ENCODE measurements at regions not wholly inside any gene's neighbourhood (a gene's known extent, or its start where the extent isn't known, plus 50 kb on each side); places are given as distances from the start of the nearest gene placed in this dataset.
"Not testable (repeated sequence)": the region's sequence is repeated elsewhere in the genome, so short reads cannot be mapped to it uniquely, and the experiment has no call there.

DNA sequence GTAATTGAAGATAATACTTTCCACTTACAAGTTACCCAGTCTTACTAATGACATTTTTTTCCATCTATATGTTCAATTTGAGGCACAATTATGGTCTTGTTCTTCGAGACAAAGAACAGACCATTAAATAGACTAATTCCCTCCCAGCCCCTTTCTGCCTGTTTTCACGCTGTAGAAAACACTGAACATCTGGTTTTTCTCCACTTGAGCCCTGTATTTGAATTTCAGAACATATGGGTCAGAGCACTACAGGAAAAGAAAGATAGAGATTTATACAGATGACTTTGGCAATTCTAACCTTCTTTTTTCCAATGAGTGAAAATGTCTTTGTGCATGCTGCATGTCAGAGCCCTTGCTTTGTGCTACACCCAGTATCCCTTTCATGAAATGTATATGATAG is 506.9 kb downstream of the LRRC70 start:
- Histone ChIP-seq H3K4me1 (ENCODE audit: insufficient read depth, low read length) (no peaks in the 10 kb centered on the region), H3K36me3 (ENCODE audit: insufficient read depth, low read length) (no peaks in the 10 kb centered on the region), H3K27me3 (ENCODE audit: insufficient read depth, low read length) (no peaks in the 10 kb centered on the region), H3K9me3 (ENCODE audit: control insufficient read depth in 1 of 2, low read length in 2 of 2) (no peaks in the 10 kb centered on the region), H3K27ac (ENCODE audit: low read depth, low read length) (no peak overlapping the region), H3K4me3 (ENCODE audit: low read length in 2 of 2) (no peak overlapping the region)
- Mint-ChIP-seq H3K4me1 (no peaks in the 10 kb centered on the region), H3K27me3 (no peaks in the 10 kb centered on the region), H3K27ac (no peak overlapping the region), H3K36me3 (no peaks in the 10 kb centered on the region), H3K4me3 (no peak overlapping the region), H3K9me3 (peaks cover 0 to 9% (median 2%) of the 10 kb centered on the region in 8 donors)
- POLR2A ChIA-PET (ENCODE audit: partially characterized antibody) = no interaction called here
- CTCF ChIA-PET (ENCODE audit: partially characterized antibody) = no interaction called here
- intact Hi-C loops (cut with micrococcal nuclease) = no loop called here
- no peak for DNase-seq

DNA sequence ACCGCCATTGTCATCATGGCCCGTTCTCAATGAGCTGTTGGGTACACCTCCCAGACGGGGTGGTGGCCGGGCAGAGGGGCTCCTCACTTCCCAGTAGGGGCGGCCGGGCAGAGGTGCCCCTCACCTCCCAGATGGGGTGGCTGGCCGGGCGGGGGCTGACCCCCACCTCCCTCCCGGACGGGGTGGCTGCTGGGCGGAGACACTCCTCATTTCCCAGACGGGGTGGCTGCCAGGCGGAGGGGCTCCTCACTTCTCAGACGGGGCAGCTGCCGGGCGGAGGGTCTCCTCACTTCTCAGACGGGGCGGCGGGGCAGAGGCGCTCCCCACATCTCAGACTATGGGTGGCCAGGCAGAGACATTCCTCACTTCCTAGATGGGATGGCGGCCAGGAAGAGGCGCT is 505.1 kb downstream of the LRRC70 start:
- intact Hi-C loops (cut with micrococcal nuclease); H3K4me3 Mint-ChIP-seq; H3K27me3 Mint-ChIP-seq; H3K27me3 ChIP-seq (ENCODE audit: insufficient read depth, low read length); H3K36me3 Mint-ChIP-seq; H3K4me3 ChIP-seq (ENCODE audit: low read length in 2 of 2); H3K9me3 ChIP-seq (ENCODE audit: control insufficient read depth in 1 of 2, low read length in 2 of 2); H3K4me1 Mint-ChIP-seq; H3K4me1 ChIP-seq (ENCODE audit: insufficient read depth, low read length); H3K27ac ChIP-seq (ENCODE audit: low read depth, low read length); CTCF ChIA-PET (ENCODE audit: partially characterized antibody); POLR2A ChIA-PET (ENCODE audit: partially characterized antibody); H3K27ac Mint-ChIP-seq; H3K36me3 ChIP-seq (ENCODE audit: insufficient read depth, low read length); DNase-seq: not testable (repeated sequence)
- H3K9me3 Mint-ChIP-seq = peaks cover 0 to 15% (median 2%) of the 10 kb centered on the region in 8 donors

DNA sequence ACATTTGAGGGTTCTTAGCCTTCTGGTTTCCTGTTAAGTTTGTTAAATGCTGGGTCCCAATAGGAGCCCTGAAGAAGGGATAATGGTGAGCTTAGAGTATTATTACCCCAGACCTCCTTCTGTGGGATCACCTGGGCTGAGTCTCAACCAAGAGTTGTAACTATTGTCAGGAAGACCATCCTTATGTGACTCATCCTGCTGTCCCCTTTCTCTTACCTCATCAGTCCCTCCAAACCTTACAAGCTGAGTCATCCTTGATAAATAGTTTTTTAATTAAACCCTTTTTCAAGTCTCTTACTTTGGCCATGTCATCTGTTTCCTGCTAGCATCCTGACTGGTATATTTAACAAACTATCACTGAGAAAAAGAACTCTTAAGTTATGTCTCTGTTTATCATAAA is 502.8 kb downstream of the LRRC70 start:
- Histone ChIP-seq H3K27ac (ENCODE audit: low read depth, low read length) (no peak overlapping the region), H3K4me1 (ENCODE audit: insufficient read depth, low read length) (no peaks in the 10 kb centered on the region), H3K27me3 (ENCODE audit: insufficient read depth, low read length) (no peaks in the 10 kb centered on the region), H3K4me3 (ENCODE audit: low read length in 2 of 2) (no peak overlapping the region), H3K36me3 (ENCODE audit: insufficient read depth, low read length) (no peaks in the 10 kb centered on the region), H3K9me3 (ENCODE audit: control insufficient read depth in 1 of 2, low read length in 2 of 2) (no peaks in the 10 kb centered on the region)
- no peak overlapping the region for H3K27ac Mint-ChIP-seq
- no peaks in the 10 kb centered on the region for H3K4me1 Mint-ChIP-seq
- no peaks in the 10 kb centered on the region for H3K36me3 Mint-ChIP-seq
- ChIA-PET CTCF (ENCODE audit: partially characterized antibody) (no interaction called here), POLR2A (ENCODE audit: partially characterized antibody) (no interaction called here)
- peaks cover 0 to 18% (median 1%) of the 10 kb centered on the region in 8 donors for H3K9me3 Mint-ChIP-seq
- no peak for DNase-seq
- H3K27me3 Mint-ChIP-seq = no peaks in the 10 kb centered on the region
- H3K4me3 Mint-ChIP-seq = no peak overlapping the region
- intact Hi-C loops (cut with micrococcal nuclease) = no loop called here

DNA sequence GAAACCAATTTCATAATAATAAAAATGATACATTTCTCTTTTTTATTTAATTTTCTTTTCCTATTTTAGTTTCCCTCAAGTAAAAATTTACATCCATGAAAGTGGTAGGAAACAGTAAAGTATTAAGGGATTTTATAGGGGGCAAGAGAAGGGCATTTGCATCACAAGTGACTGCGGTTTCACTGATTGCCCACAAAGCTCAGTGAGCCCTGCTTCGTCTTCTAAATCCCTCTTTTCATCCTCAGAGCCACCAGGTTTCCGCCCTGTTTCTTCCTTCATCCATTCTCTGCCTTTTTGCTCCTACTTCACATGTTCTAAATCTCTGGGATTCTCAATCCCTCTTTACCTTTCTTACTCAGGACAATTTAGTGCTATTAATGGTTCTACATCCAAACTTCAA is 491.4 kb downstream of the LRRC70 start:
- Histone ChIP-seq H3K9me3 (ENCODE audit: control insufficient read depth in 1 of 2, low read length in 2 of 2) (no peaks in the 10 kb centered on the region), H3K4me1 (ENCODE audit: insufficient read depth, low read length) (no peaks in the 10 kb centered on the region), H3K27me3 (ENCODE audit: insufficient read depth, low read length) (no peaks in the 10 kb centered on the region), H3K27ac (ENCODE audit: low read depth, low read length) (no peak overlapping the region), H3K4me3 (ENCODE audit: low read length in 2 of 2) (no peak overlapping the region), H3K36me3 (ENCODE audit: insufficient read depth, low read length) (no peaks in the 10 kb centered on the region)
- intact Hi-C loops (cut with micrococcal nuclease) = no loop called here
- no peaks in the 10 kb centered on the region for H3K27me3 Mint-ChIP-seq
- no peak overlapping the region for H3K4me3 Mint-ChIP-seq
- DNase-seq = no peak
- CTCF ChIA-PET (ENCODE audit: partially characterized antibody) = no interaction called here
- peaks cover 0 to 6% (median 3%) of the 10 kb centered on the region in 8 donors for H3K9me3 Mint-ChIP-seq
- no peak overlapping the region for H3K27ac Mint-ChIP-seq
- no peaks in the 10 kb centered on the region for H3K36me3 Mint-ChIP-seq
- POLR2A ChIA-PET (ENCODE audit: partially characterized antibody) = no interaction called here
- H3K4me1 Mint-ChIP-seq = no peaks in the 10 kb centered on the region

DNA sequence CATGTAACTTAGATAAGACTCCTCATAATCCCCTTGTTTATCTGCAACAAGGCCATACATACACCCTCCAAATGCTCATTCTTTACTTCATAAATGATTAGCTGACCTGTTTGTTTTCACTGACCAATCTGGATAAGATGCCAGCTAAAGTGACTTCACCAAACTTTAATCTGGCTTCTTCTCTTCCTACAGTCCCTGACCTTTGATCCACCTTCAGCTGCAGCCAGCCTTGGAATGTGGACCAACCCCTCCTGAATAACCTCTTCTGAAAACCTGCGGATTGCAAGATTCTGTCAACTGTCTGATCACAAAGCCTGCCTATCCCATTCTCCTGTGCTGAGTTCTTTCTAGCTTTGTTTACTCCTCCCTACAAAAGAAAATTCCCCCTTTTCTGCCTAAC is 476.8 kb downstream of the LRRC70 start:
- Mint-ChIP-seq H3K4me3 (no peak overlapping the region), H3K9me3 (peaks cover 0 to 7% (median under 1%) of the 10 kb centered on the region in 8 donors), H3K27ac (no peak overlapping the region), H3K4me1 (no peaks in the 10 kb centered on the region), H3K36me3 (no peaks in the 10 kb centered on the region), H3K27me3 (peaks cover 0 to 2% of the 10 kb centered on the region in 2 donors)
- CTCF ChIA-PET (ENCODE audit: partially characterized antibody) = no interaction called here
- Histone ChIP-seq H3K27ac (ENCODE audit: low read depth, low read length) (no peak overlapping the region), H3K36me3 (ENCODE audit: insufficient read depth, low read length) (no peaks in the 10 kb centered on the region), H3K9me3 (ENCODE audit: control insufficient read depth in 1 of 2, low read length in 2 of 2) (no peaks in the 10 kb centered on the region), H3K27me3 (ENCODE audit: insufficient read depth, low read length) (no peaks in the 10 kb centered on the region), H3K4me3 (ENCODE audit: low read length in 2 of 2) (no peak overlapping the region), H3K4me1 (ENCODE audit: insufficient read depth, low read length) (no peaks in the 10 kb centered on the region)
- intact Hi-C loops (cut with micrococcal nuclease) = no loop called here
- DNase-seq = no peak
- POLR2A ChIA-PET (ENCODE audit: partially characterized antibody) = no interaction called here

DNA sequence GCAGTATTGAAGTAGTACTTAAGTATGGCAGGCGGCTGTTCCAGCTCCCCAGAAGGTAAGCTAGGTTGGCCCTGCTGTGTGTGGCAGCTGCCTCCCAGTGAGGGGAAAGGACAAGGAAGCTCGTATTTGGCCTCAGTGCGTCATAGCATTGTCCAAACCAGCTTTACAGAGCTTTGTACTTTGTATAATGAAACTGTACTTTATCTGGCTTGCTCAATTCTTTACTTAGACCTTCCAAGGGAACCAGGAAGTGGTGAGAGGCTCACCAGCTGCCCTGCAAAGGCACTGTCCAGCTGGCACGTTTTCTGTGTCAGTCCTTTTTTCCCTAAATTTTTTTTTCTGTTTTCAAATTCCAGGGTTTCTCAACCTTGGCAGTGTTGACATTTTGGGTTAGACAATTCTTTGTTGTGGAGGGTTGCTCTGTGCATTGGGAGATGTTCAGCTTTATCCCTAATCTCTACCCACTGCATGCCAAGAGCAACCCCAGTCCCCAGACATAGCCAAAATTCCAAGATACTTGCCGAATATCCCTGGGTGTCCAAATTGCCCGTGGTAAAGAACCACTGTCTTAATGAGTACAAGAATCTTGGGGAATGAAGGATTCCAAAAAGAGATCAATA is 474.5 kb downstream of the LRRC70 start:
- H3K9me3 ChIP-seq (ENCODE audit: control insufficient read depth in 1 of 2, low read length in 2 of 2) = no peaks in the 10 kb centered on the region
- H3K4me3 ChIP-seq (ENCODE audit: low read length in 2 of 2) = no peak overlapping the region
- no peak overlapping the region for H3K27ac Mint-ChIP-seq
- no peak for DNase-seq
- ChIA-PET CTCF (ENCODE audit: partially characterized antibody) (no interaction called here), POLR2A (ENCODE audit: partially characterized antibody) (no interaction called here)
- no peaks in the 10 kb centered on the region for H3K4me1 ChIP-seq (ENCODE audit: insufficient read depth, low read length)
- no peaks in the 10 kb centered on the region for H3K27me3 ChIP-seq (ENCODE audit: insufficient read depth, low read length)
- H3K27ac ChIP-seq (ENCODE audit: low read depth, low read length) = no peak overlapping the region
- H3K4me3 Mint-ChIP-seq = no peak overlapping the region
- intact Hi-C loops (cut with micrococcal nuclease) = no loop called here
- H3K27me3 Mint-ChIP-seq = no peaks in the 10 kb centered on the region
- no peaks in the 10 kb centered on the region for H3K36me3 ChIP-seq (ENCODE audit: insufficient read depth, low read length)
- peaks cover 0 to 8% (median 2%) of the 10 kb centered on the region in 8 donors for H3K9me3 Mint-ChIP-seq
- no peaks in the 10 kb centered on the region for H3K4me1 Mint-ChIP-seq
- H3K36me3 Mint-ChIP-seq = no peaks in the 10 kb centered on the region

DNA sequence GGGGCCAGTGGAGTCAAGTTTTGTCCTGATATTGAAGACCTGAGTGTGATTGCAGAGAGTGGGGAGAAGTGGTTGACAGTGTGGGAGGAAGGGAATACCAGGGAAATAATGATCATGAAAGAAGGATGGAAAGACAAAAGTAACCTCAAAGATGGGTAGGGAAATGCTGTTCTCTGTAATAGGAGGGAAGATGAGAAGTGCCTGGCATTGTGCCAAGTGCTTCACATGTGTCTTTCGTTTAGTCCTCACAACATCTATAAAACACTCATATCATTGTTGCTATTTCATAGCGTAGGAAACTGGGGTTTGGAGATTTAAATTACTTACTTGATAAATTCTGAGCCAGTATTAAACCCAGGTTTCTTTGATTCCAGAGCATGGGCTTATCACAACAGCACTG is 472.3 kb downstream of the LRRC70 start:
- Mint-ChIP-seq H3K27me3 (no peaks in the 10 kb centered on the region), H3K27ac (no peak overlapping the region), H3K9me3 (peaks cover 0 to 8% (median 1%) of the 10 kb centered on the region in 8 donors), H3K36me3 (no peaks in the 10 kb centered on the region), H3K4me3 (no peak overlapping the region), H3K4me1 (no peaks in the 10 kb centered on the region)
- intact Hi-C loops (cut with micrococcal nuclease) = no loop called here
- Histone ChIP-seq H3K27me3 (ENCODE audit: insufficient read depth, low read length) (no peaks in the 10 kb centered on the region), H3K36me3 (ENCODE audit: insufficient read depth, low read length) (no peaks in the 10 kb centered on the region), H3K4me1 (ENCODE audit: insufficient read depth, low read length) (no peaks in the 10 kb centered on the region), H3K4me3 (ENCODE audit: low read length in 2 of 2) (no peak overlapping the region), H3K9me3 (ENCODE audit: control insufficient read depth in 1 of 2, low read length in 2 of 2) (no peaks in the 10 kb centered on the region), H3K27ac (ENCODE audit: low read depth, low read length) (no peak overlapping the region)
- DNase-seq = no peak
- CTCF ChIA-PET (ENCODE audit: partially characterized antibody) = no interaction called here
- POLR2A ChIA-PET (ENCODE audit: partially characterized antibody) = no interaction called here

DNA sequence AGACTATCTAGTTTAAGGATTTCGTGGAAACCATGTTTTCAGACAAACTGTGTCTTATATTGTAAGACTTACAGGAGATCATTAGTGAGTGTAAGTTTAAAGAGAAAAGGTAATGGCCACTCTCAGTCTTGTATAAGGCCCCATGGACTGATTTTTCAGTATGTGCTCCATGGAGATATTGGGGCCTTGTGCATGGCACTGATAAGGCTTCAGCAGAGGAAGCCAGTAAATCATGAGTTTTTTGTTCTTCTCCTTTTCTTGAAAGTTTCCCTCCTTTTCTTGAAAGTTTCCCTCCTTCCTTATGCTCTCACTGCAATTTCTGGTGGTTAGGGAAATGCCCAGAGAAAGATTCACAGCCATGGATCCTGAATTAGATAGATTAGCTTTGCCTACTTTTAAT is 471.3 kb downstream of the LRRC70 start:
- H3K27me3 Mint-ChIP-seq = no peaks in the 10 kb centered on the region
- H3K4me1 ChIP-seq (ENCODE audit: insufficient read depth, low read length) = no peaks in the 10 kb centered on the region
- DNase-seq = no peak
- peaks cover 0 to 8% (median 0%) of the 10 kb centered on the region in 8 donors for H3K9me3 Mint-ChIP-seq
- H3K9me3 ChIP-seq (ENCODE audit: control insufficient read depth in 1 of 2, low read length in 2 of 2) = no peaks in the 10 kb centered on the region
- H3K4me3 Mint-ChIP-seq = no peak overlapping the region
- H3K36me3 ChIP-seq (ENCODE audit: insufficient read depth, low read length) = no peaks in the 10 kb centered on the region
- no peak overlapping the region for H3K4me3 ChIP-seq (ENCODE audit: low read length in 2 of 2)
- H3K27ac ChIP-seq (ENCODE audit: low read depth, low read length) = no peak overlapping the region
- intact Hi-C loops (cut with micrococcal nuclease) = no loop called here
- ChIA-PET POLR2A (ENCODE audit: partially characterized antibody) (no interaction called here), CTCF (ENCODE audit: partially characterized antibody) (no interaction called here)
- no peak overlapping the region for H3K27ac Mint-ChIP-seq
- H3K4me1 Mint-ChIP-seq = no peaks in the 10 kb centered on the region
- no peaks in the 10 kb centered on the region for H3K36me3 Mint-ChIP-seq
- no peaks in the 10 kb centered on the region for H3K27me3 ChIP-seq (ENCODE audit: insufficient read depth, low read length)

Data from CD4-positive, alpha-beta memory T cell (primary cell).